HFF-Myc (cell line): ENCODE measurements at regions not wholly inside any gene's neighbourhood (a gene's known extent, or its start where the extent isn't known, plus 50 kb on each side); places are given as distances from the start of the nearest gene placed in this dataset.

ENCODE experiments used
- DNase-seq: peaks from one replicate; pipeline ENCODE4 v3.0.0-alpha.2; 2011; ENCODE audit warnings: low read depth; ENCODE audit errors: extremely low read depth
- H3K4me3 ChIP-seq: replicated peaks from 2 replicates; pipeline ENCODE4 v1.5.1; 2011; ENCODE audit warnings: low read depth, mild to moderate bottlenecking, control low read depth, low read length
- CTCF ChIP-seq: IDR thresholded peaks from 2 replicates; pipeline ENCODE4 v1.5.1; 2012; ENCODE audit warnings: mild to moderate bottlenecking, low read depth, low read length, control low read depth; ENCODE audit errors: missing control alignments

GRCh38 chr4:162681212-162681611 is 485.5 kb downstream of the NAF1 start:
- no peak for TF ChIP-seq CTCF
- no peak overlapping the region for H3K4me3 ChIP-seq
- no peak for DNase-seq

- DNase-seq, result no peak
- no peak for TF ChIP-seq CTCF
- no peak overlapping the region for H3K4me3 ChIP-seq
These were observed 491.0 kb downstream of the NAF1 start for GRCh38 chr4:162675661-162676060.

GRCh38 chr4:162661913-162662312 is 498.1 kb upstream of the FSTL5 start:
- TF ChIP-seq CTCF, result no peak
- no peak overlapping the region for H3K4me3 ChIP-seq
- no peak for DNase-seq

GRCh38 chr4:162659716-162660115 is 495.9 kb upstream of the FSTL5 start:
- TF ChIP-seq CTCF, result no peak
- H3K4me3 ChIP-seq, result no peak overlapping the region
- no peak for DNase-seq

GRCh38 chr4:162657966-162658365 is 494.2 kb upstream of the FSTL5 start:
- DNase-seq, result no peak
- no peak for TF ChIP-seq CTCF
- H3K4me3 ChIP-seq, result no peak overlapping the region

- no peak overlapping the region for H3K4me3 ChIP-seq
- no peak for DNase-seq
- no peak for TF ChIP-seq CTCF
These were observed 486.4 kb upstream of the FSTL5 start for GRCh38 chr4:162650166-162650565.

GRCh38 chr4:162645381-162645780 is 481.6 kb upstream of the FSTL5 start:
- no peak for TF ChIP-seq CTCF
- no peak for DNase-seq
- H3K4me3 ChIP-seq, result no peak overlapping the region
